Panc1 (cell line): ENCODE measurements at regions not wholly inside any gene's neighbourhood (a gene's known extent, or its start where the extent isn't known, plus 50 kb on each side); places are given as distances from the start of the nearest gene placed in this dataset.

Experiments
- ATAC-seq: fragments of 200-7000 bp; cut with Tn5 transposase; 2 replicates; pipeline ENCODE4 v1.9.1; 2020; ENCODE audit warnings: mild to moderate bottlenecking, moderate library complexity
- BruUV-seq: library from RNA; stranded (reverse); fragments of 400-500 nt; replicated peaks from 2 replicates; lab custom pipeline; 2021; lab: Mats Ljungman, UMichigan
- CTCF ChIA-PET: fragments of 300-600 bp; sonication (Branson Sonifier 250); formaldehyde crosslinking; loops from one replicate; lab custom pipeline; 2022; ENCODE audit warnings: antibody characterized with exemption; lab: Charles Lee
- POLR2A ChIA-PET: fragments of 300-600 bp; sonication (Branson Sonifier 250); formaldehyde crosslinking; loops from one replicate; lab custom pipeline; 2022; ENCODE audit warnings: antibody characterized with exemption; lab: Charles Lee
- DNase-seq: peaks from one replicate; pipeline ENCODE4 v3.0.0-alpha.2; 2010; ENCODE audit warnings: low read depth, low spot score
- H3K27ac ChIP-seq: 2 replicates; pipeline ENCODE4 v1.5.1; 2011; ENCODE audit warnings: mild to moderate bottlenecking, low read length, inconsistent platforms
- H3K27me3 ChIP-seq: fragments of 200-500 bp; sonication (Bioruptor generic); 2 replicates; pipeline ENCODE4 v1.6.0; 2014; ENCODE audit warnings: low read length, inconsistent platforms; ENCODE audit not compliant: control insufficient read depth, insufficient read depth
- H3K36me3 ChIP-seq: fragments of 200-500 bp; sonication (Bioruptor generic); 2 replicates; pipeline ENCODE4 v1.5.1; 2014; ENCODE audit warnings: inconsistent platforms, mild to moderate bottlenecking, low read length, moderate library complexity; ENCODE audit not compliant: control insufficient read depth, insufficient read depth
- H3K4me1 ChIP-seq: 2 replicates; pipeline ENCODE4 v1.5.1; 2011; ENCODE audit warnings: inconsistent platforms, mild to moderate bottlenecking, low read length, moderate library complexity; ENCODE audit not compliant: control insufficient read depth, insufficient read depth
- H3K4me3 ChIP-seq, 2 experiments: 2 replicates each; pipeline ENCODE4 v1.5.1; 2011 to 2012; ENCODE audit warnings: low read depth in 2 of 2, low read length in 2 of 2, mild to moderate bottlenecking in 2 of 2, inconsistent platforms in 1 of 2, moderate library complexity in 1 of 2
- H3K9me3 ChIP-seq: fragments of 200-500 bp; sonication (Bioruptor generic); 2 replicates; pipeline ENCODE4 v1.5.1; 2014; ENCODE audit warnings: low read depth, mild to moderate bottlenecking, inconsistent platforms, low read length, moderate library complexity; ENCODE audit not compliant: control insufficient read depth, insufficient read depth
- CTCF ChIP-seq: fragments of 450-650 bp; IDR thresholded peaks from 2 replicates; pipeline ENCODE4 v1.5.1; 2017; ENCODE audit warnings: mild to moderate bottlenecking
- POLR2AphosphoS5 ChIP-seq: IDR thresholded peaks from 2 replicates; pipeline ENCODE4 v1.6.1; 2012; ENCODE audit warnings: mild to moderate bottlenecking, low read depth, low read length, moderate library complexity
- REST ChIP-seq, 2 experiments: IDR thresholded peaks; 2 replicates each; pipeline ENCODE4 v1.6.1; 2011 to 2012; ENCODE audit warnings: low read depth in 2 of 2, control low read depth in 1 of 2, low read length in 1 of 2, mild to moderate bottlenecking in 1 of 2, moderate library complexity in 1 of 2; ENCODE audit not compliant: insufficient read depth in 1 of 2
- SIN3A ChIP-seq: IDR thresholded peaks from 2 replicates; pipeline ENCODE4 v1.6.1; 2012; ENCODE audit warnings: low read depth, mild to moderate bottlenecking, low read length, moderate library complexity, borderline replicate concordance; ENCODE audit not compliant: insufficient read depth
- TCF7L2 ChIP-seq: IDR thresholded peaks from 2 replicates; pipeline ENCODE4 v1.6.1; 2011; ENCODE audit warnings: mild to moderate bottlenecking, low read depth, low read length, inconsistent platforms
- in situ Hi-C: cut with HindIII; loops from 2 replicates; pipeline ENCODE4 v1.10.0; 2016; ENCODE audit warnings: low sequenced_read_pairs, low pct_unique_long_range_greater_than_20kb
- intact Hi-C: fragments of 100-400 bp; cut with micrococcal nuclease; formaldehyde crosslinking; loops from one replicate; pipeline ENCODE4 v1.10.0; 2022; ENCODE audit not compliant: unreplicated experiment

- ChIA-PET POLR2A (no interaction called here), CTCF (no interaction called here)
- intact Hi-C loops (no loop called here), in situ Hi-C loops (no loop called here)
- ATAC-seq (no peak), DNase-seq (no peak)
- Histone ChIP-seq H3K27ac (no peak overlapping the region), H3K4me3 (no peak overlapping the region), H3K4me1 (no peaks in the 10 kb centered on the region), H3K27me3 (no peaks in the 10 kb centered on the region), H3K36me3 (no peaks in the 10 kb centered on the region), H3K9me3 (no peaks in the 10 kb centered on the region)
- TF ChIP-seq CTCF, result no peak
- no peak for TF ChIP-seq SIN3A
- TF ChIP-seq TCF7L2, result no peak
- no peak for TF ChIP-seq REST (IDR thresholded peaks at IDR 0.05; ENCODE audit: insufficient read depth in 1 of 2, low read depth in 2 of 2, low read length in 1 of 2)
- no peak for TF ChIP-seq POLR2AphosphoS5
- no TSS peak for BruUV-seq
Measured at GRCh38 chr13:56773148-56773547, 367.6 kb upstream of the PRR20A start.

DNA sequence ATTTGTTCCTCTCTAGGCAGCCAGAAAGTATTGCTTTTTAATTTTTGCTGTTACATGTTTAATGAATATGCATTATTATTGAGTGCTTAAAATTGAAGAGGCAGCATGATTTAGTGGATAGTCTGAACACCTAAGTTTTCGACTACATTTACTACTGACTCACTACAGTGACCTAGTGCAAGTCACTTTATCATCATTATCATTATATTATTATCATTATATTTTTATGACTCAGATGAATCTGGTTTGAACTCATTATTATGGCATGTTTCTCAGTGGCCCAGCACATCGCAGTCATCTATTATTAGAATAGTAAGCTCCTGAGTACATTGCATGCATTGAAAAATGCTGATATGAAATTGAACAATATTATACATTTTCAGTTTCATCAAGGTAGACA is 351.2 kb upstream of the PRR20A start:
- Histone ChIP-seq H3K4me3 (no peak overlapping the region), H3K27ac (no peak overlapping the region), H3K9me3 (no peaks in the 10 kb centered on the region), H3K4me1 (no peaks in the 10 kb centered on the region), H3K27me3 (no peaks in the 10 kb centered on the region), H3K36me3 (no peaks in the 10 kb centered on the region)
- POLR2A ChIA-PET, result no interaction called here
- ATAC-seq (no peak), DNase-seq (no peak)
- BruUV-seq, result no TSS peak
- no peak for TF ChIP-seq SIN3A
- TF ChIP-seq POLR2AphosphoS5, result no peak
- TF ChIP-seq TCF7L2, result no peak
- no peak for TF ChIP-seq REST (IDR thresholded peaks at IDR 0.05; ENCODE audit: insufficient read depth in 1 of 2, low read depth in 2 of 2, low read length in 1 of 2)
- TF ChIP-seq CTCF, result no peak
- CTCF ChIA-PET, result no interaction called here
- in situ Hi-C loops, result no loop called here
- intact Hi-C loops, result no loop called here
